ENCODE measurements at regions not wholly inside any gene's neighbourhood (a gene's known extent, or its start where the extent isn't known, plus 50 kb on each side); places are given as distances from the start of the nearest gene placed in this dataset.
"Not testable (repeated sequence)": the region's sequence is repeated elsewhere in the genome, so short reads cannot be mapped to it uniquely, and the experiment has no call there.

GRCh38 chr16:66025751-66026150, 340.7 kb upstream of the CDH5 start:
- no peaks in the 10 kb centered on the region for H3K36me3 ChIP-seq
- TF ChIP-seq CTCF (IDR thresholded peaks at IDR 0.05) (no peak), POLR2A (IDR thresholded peaks at IDR 0.05) (no peak), EP300 (IDR thresholded peaks at IDR 0.05) (no peak), POLR2AphosphoS5 (IDR thresholded peaks at IDR 0.05) (no peak)
- no peak overlapping the region for H3K27ac ChIP-seq
- no peak for DNase-seq
- peaks cover 0 to 7% (median 0%) of the 10 kb centered on the region in 4 donors for H3K4me1 ChIP-seq
- H3K9me3 ChIP-seq = peaks cover 0 to 8% (median 1%) of the 10 kb centered on the region in 4 donors
- WGBS, 2 donors = 0% methylated on average over 1 of the region's 1 CpG
- intact Hi-C loops (cut with DNase I) = no loop called here
- no peaks in the 10 kb centered on the region for H3K27me3 ChIP-seq
- no peak overlapping the region for H3K4me3 ChIP-seq

- DNase-seq; H3K4me1 ChIP-seq; H3K27ac ChIP-seq; H3K36me3 ChIP-seq; H3K4me3 ChIP-seq; intact Hi-C loops (cut with DNase I); H3K9me3 ChIP-seq; H3K27me3 ChIP-seq: not testable (repeated sequence)
- WGBS, 2 donors = 77 to 82% methylated on average over 2 of the region's 2 CpGs
Observed at GRCh38 chr16:66024567-66024966, 341.9 kb upstream of the CDH5 start.

- Histone ChIP-seq H3K4me3 (no peak overlapping the region), H3K36me3 (no peaks in the 10 kb centered on the region), H3K9me3 (peaks cover 0 to 8% (median 1%) of the 10 kb centered on the region in 4 donors), H3K27me3 (no peaks in the 10 kb centered on the region), H3K4me1 (peaks cover 0 to 3% (median 0%) of the 10 kb centered on the region in 4 donors), H3K27ac (no peak overlapping the region)
- DNase-seq = no peak
- intact Hi-C loops (cut with DNase I) = no loop called here
- TF ChIP-seq POLR2A (IDR thresholded peaks at IDR 0.05) = no peak
- TF ChIP-seq EP300 (IDR thresholded peaks at IDR 0.05) = no peak
- TF ChIP-seq CTCF (IDR thresholded peaks at IDR 0.05) = no peak
- TF ChIP-seq POLR2AphosphoS5 (IDR thresholded peaks at IDR 0.05) = no peak
- WGBS, 2 donors = 72 to 73% methylated on average over 3 of the region's 3 CpGs
Observed at GRCh38 chr16:66023481-66023880, 343.0 kb upstream of the CDH5 start.

GRCh38 chr16:66020642-66021041, 345.8 kb upstream of the CDH5 start:
- Histone ChIP-seq H3K9me3 (peaks cover 0 to 8% (median 1%) of the 10 kb centered on the region in 4 donors), H3K4me3 (no peak overlapping the region), H3K4me1 (no peaks in the 10 kb centered on the region), H3K27ac (no peak overlapping the region), H3K27me3 (no peaks in the 10 kb centered on the region), H3K36me3 (no peaks in the 10 kb centered on the region)
- intact Hi-C loops (cut with DNase I) = no loop called here
- TF ChIP-seq EP300 (IDR thresholded peaks at IDR 0.05) (no peak), CTCF (IDR thresholded peaks at IDR 0.05) (no peak), POLR2A (IDR thresholded peaks at IDR 0.05) (no peak), POLR2AphosphoS5 (IDR thresholded peaks at IDR 0.05) (no peak)
- DNase-seq = no peak

- DNase-seq = no peak
- Histone ChIP-seq H3K9me3 (peaks cover 0 to 8% (median 1%) of the 10 kb centered on the region in 4 donors), H3K27me3 (no peaks in the 10 kb centered on the region), H3K36me3 (no peaks in the 10 kb centered on the region), H3K4me3 (no peak overlapping the region), H3K27ac (no peak overlapping the region), H3K4me1 (no peaks in the 10 kb centered on the region)
- TF ChIP-seq CTCF (IDR thresholded peaks at IDR 0.05) = no peak
- no peak for TF ChIP-seq POLR2A (IDR thresholded peaks at IDR 0.05)
- no peak for TF ChIP-seq EP300 (IDR thresholded peaks at IDR 0.05)
- no peak for TF ChIP-seq POLR2AphosphoS5 (IDR thresholded peaks at IDR 0.05)
- WGBS, 2 donors = 89 to 93% methylated on average over 2 of the region's 2 CpGs
- intact Hi-C loops (cut with DNase I) = no loop called here
Observed at GRCh38 chr16:66020046-66020445, 346.4 kb upstream of the CDH5 start.

- H3K4me1 ChIP-seq; intact Hi-C loops (cut with DNase I); H3K4me3 ChIP-seq; H3K27ac ChIP-seq; H3K9me3 ChIP-seq; DNase-seq; H3K36me3 ChIP-seq; H3K27me3 ChIP-seq: not testable (repeated sequence)
- 83 to 85% methylated on average over 3 of the region's 3 CpGs for WGBS, 2 donors
Observed at GRCh38 chr16:66019502-66019901, 347.0 kb upstream of the CDH5 start.
